GM12878 (cell line): ENCODE measurements at regions not wholly inside any gene's neighbourhood (a gene's known extent, or its start where the extent isn't known, plus 50 kb on each side); places are given as distances from the start of the nearest gene placed in this dataset.

ENCODE experiments used
- ATAC-seq: fragments of 200-7000 bp; cut with Tn5 transposase; 3 replicates; pipeline ENCODE4 v1.9.1; 2020; ENCODE audit warnings: mild to moderate bottlenecking, moderate library complexity
- BruUV-seq: library from RNA; stranded (reverse); fragments of 400-500 nt; replicated peaks from 2 replicates; lab custom pipeline; 2021; lab: Mats Ljungman, UMichigan
- CTCF ChIA-PET: fragments of 300-600 bp; sonication (Branson Sonifier 250); formaldehyde crosslinking; extraction: SDS; loops from one replicate; lab custom pipeline; 2021; ENCODE audit warnings: inconsistent platforms; lab: Yijun Ruan, JAX
- POLR2A ChIA-PET: fragments of 350-600 bp; formaldehyde crosslinking; extraction: SDS; loops from one replicate; lab custom pipeline; 2021; ENCODE audit warnings: inconsistent platforms; lab: Charles Lee
- RAD21 ChIA-PET: fragments of 300-600 bp; sonication (Branson Sonifier 250); formaldehyde crosslinking; loops from one replicate; lab custom pipeline; 2023; ENCODE audit warnings: antibody characterized with exemption; ENCODE audit not compliant: unreplicated experiment; lab: Charles Lee
- SMC1A ChIA-PET: fragments of 300-600 bp; sonication (Branson Sonifier 250); formaldehyde crosslinking; loops from one replicate; lab custom pipeline; 2023; ENCODE audit not compliant: unreplicated experiment, uncharacterized antibody; lab: Charles Lee
- DNase-seq: peaks from one replicate; pipeline ENCODE4 v3.0.0-alpha.2; 2011; ENCODE audit warnings: low read depth, low spot score
- FAIRE-seq: peaks from 3 replicates; lab custom pipeline; 2011; peaks lifted over from hg19 to GRCh38; lab: Jason Lieb, UNC
- H2AFZ ChIP-seq: 2 replicates; pipeline ENCODE4 v1.6.0; 2011; ENCODE audit warnings: low read depth, low read length, control low read depth; ENCODE audit not compliant: control insufficient read depth
- H3K27ac ChIP-seq: 2 replicates; pipeline ENCODE4 v1.5.1; 2011; ENCODE audit warnings: control low read depth; ENCODE audit not compliant: control insufficient read depth, insufficient read depth
- H3K27me3 ChIP-seq, 2 experiments: replicated peaks in 1 of 2; 2 replicates each; pipeline versions ENCODE4 v1.6.0 to v1.6.1; 2011; ENCODE audit warnings: low read length in 1 of 2; ENCODE audit not compliant: control insufficient read depth in 2 of 2, insufficient read depth in 2 of 2
- H3K36me3 ChIP-seq, 2 experiments: 2 replicates each; pipeline ENCODE4 v1.5.1; 2011; ENCODE audit warnings: low read length in 1 of 2; ENCODE audit not compliant: control insufficient read depth in 2 of 2, insufficient read depth in 2 of 2
- H3K4me1 ChIP-seq: 2 replicates; pipeline ENCODE4 v1.6.1; 2011; ENCODE audit warnings: mild to moderate bottlenecking, low read length, moderate library complexity, mixed read lengths; ENCODE audit not compliant: control insufficient read depth, insufficient read depth
- H3K4me2 ChIP-seq: 2 replicates; pipeline ENCODE4 v1.6.0; 2011; ENCODE audit warnings: control low read depth; ENCODE audit not compliant: control insufficient read depth, insufficient read depth
- H3K4me3 ChIP-seq: fragments of 200-600 bp; sonication (generic); 2 replicates; pipeline ENCODE4 v1.5.1; 2016
- H3K79me2 ChIP-seq: 2 replicates; pipeline ENCODE4 v1.6.0; 2011; ENCODE audit warnings: low read length; ENCODE audit not compliant: control insufficient read depth, insufficient read depth
- H3K9ac ChIP-seq: 2 replicates; pipeline ENCODE4 v1.8.0; 2011; ENCODE audit warnings: low read length, control low read depth, mixed read lengths; ENCODE audit not compliant: control insufficient read depth, insufficient read depth
- H3K9me3 ChIP-seq: replicated peaks from 3 replicates; pipeline ENCODE4 v1.5.1; 2011; ENCODE audit warnings: mild to moderate bottlenecking, low read length; ENCODE audit not compliant: control insufficient read depth, insufficient read depth
- H4K20me1 ChIP-seq: 2 replicates; pipeline ENCODE4 v1.6.0; 2011; ENCODE audit not compliant: control insufficient read depth, insufficient read depth
- CHD2 ChIP-seq: IDR thresholded peaks from 2 replicates; pipeline ENCODE4 v1.6.1; 2011; ENCODE audit warnings: low read depth, low read length, improper control_type of control experiment, borderline replicate concordance
- EP300 ChIP-seq, 2 experiments: fragments of 150-350 bp in 1 of 2; IDR thresholded peaks; 2 replicates each; pipeline ENCODE4 v1.6.1; 2011 to 2012; ENCODE audit warnings: low read depth in 2 of 2, low read length in 2 of 2, borderline replicate concordance in 1 of 2, improper control_type of control experiment in 1 of 2, inconsistent platforms in 1 of 2; ENCODE audit not compliant: control insufficient read depth in 1 of 2
- KDM1A ChIP-seq: fragments of 200-600 bp; sonication (generic); IDR thresholded peaks from 2 replicates; pipeline ENCODE4 v1.6.1; 2016; ENCODE audit warnings: borderline replicate concordance
- KLF5 ChIP-seq: fragments of 450-650 bp; IDR thresholded peaks from 2 replicates; pipeline ENCODE4 v1.6.1; 2014; ENCODE audit warnings: mild to moderate bottlenecking; ENCODE audit not compliant: partially characterized antibody
- NBN ChIP-seq: fragments of 450-650 bp; IDR thresholded peaks from 2 replicates; pipeline ENCODE4 v1.6.1; 2016
- NKRF ChIP-seq: fragments of 450-650 bp; conservative IDR thresholded peaks from 2 replicates; pipeline ENCODE4 v1.6.1; 2017; ENCODE audit warnings: mild to moderate bottlenecking, moderate library complexity
- NR2C1 ChIP-seq: fragments of 450-650 bp; IDR thresholded peaks from 2 replicates; pipeline ENCODE4 v1.6.1; 2017; ENCODE audit warnings: antibody characterized with exemption, mild to moderate bottlenecking, moderate library complexity
- PRDM15 ChIP-seq: fragments of 450-650 bp; formaldehyde crosslinking; IDR thresholded peaks from 2 replicates; pipeline ENCODE4 v1.4.0; 2020; ENCODE audit warnings: mild to moderate bottlenecking, moderate library complexity
- ZSCAN29 ChIP-seq: fragments of 450-650 bp; IDR thresholded peaks from 2 replicates; pipeline ENCODE4 v1.6.1; 2017; ENCODE audit warnings: mild to moderate bottlenecking, moderate library complexity
- WGBS: methylation state at CpG from one replicate; pipeline ENCODE4 v1.1.6; 2016; ENCODE audit warnings: low lambda C conversion rate; ENCODE audit not compliant: insufficient replicate concordance, insufficient coverage; ENCODE audit errors: missing lambda C conversion rate; 5-methylcytosine and 5-hydroxymethylcytosine counted together
- in situ Hi-C: fragments of 300-500 bp; cut with MboI; formaldehyde crosslinking; loops from 9 replicates; pipeline ENCODE4 v1.14.3; 2018; ENCODE audit warnings: mixed read lengths
- intact Hi-C: fragments of 100-400 bp; cut with micrococcal nuclease; formaldehyde crosslinking; loops from one replicate; pipeline ENCODE4 v1.14.2; 2022; ENCODE audit not compliant: unreplicated experiment
- TF ChIP-seq, protein P1 (sequence below): IDR thresholded peaks from 2 replicates; pipeline ENCODE4 v1.6.1; 2012; ENCODE audit warnings: low read length, inconsistent platforms
- TF ChIP-seq, protein P2 (sequence below): IDR thresholded peaks from 2 replicates; pipeline ENCODE4 v1.6.1; 2012; ENCODE audit warnings: low read depth, low read length, improper control_type of control experiment
- TF ChIP-seq, protein P3 (sequence below): fragments of 450-650 bp; IDR thresholded peaks from 2 replicates; pipeline ENCODE4 v1.6.1; 2017; ENCODE audit warnings: mild to moderate bottlenecking, moderate library complexity

- Histone ChIP-seq H3K79me2 (no peaks in the 10 kb centered on the region), H3K9me3 (no peaks in the 10 kb centered on the region), H2AFZ (no peak overlapping the region), H4K20me1 (no peaks in the 10 kb centered on the region), H3K27me3 (no peaks in the 10 kb centered on the region), H3K4me2 (no peak overlapping the region), H3K27ac (no peak overlapping the region), H3K36me3 (no peaks in the 10 kb centered on the region), H3K4me3 (no peak overlapping the region), H3K4me1 (no peaks in the 10 kb centered on the region), H3K9ac (no peak overlapping the region)
- ATAC-seq (no peak), DNase-seq (no peak), FAIRE-seq (no peak)
- in situ Hi-C loops: no loop called here
- WGBS: 30% methylated on average over 2 of the region's 2 CpGs
- ChIA-PET POLR2A (no interaction called here), RAD21 (no interaction called here), SMC1A (no interaction called here), CTCF (no interaction called here)
- intact Hi-C loops: no loop called here
- BruUV-seq: no TSS peak
- no peak for TF ChIP-seq KLF5
- TF ChIP-seq, protein P1, sequence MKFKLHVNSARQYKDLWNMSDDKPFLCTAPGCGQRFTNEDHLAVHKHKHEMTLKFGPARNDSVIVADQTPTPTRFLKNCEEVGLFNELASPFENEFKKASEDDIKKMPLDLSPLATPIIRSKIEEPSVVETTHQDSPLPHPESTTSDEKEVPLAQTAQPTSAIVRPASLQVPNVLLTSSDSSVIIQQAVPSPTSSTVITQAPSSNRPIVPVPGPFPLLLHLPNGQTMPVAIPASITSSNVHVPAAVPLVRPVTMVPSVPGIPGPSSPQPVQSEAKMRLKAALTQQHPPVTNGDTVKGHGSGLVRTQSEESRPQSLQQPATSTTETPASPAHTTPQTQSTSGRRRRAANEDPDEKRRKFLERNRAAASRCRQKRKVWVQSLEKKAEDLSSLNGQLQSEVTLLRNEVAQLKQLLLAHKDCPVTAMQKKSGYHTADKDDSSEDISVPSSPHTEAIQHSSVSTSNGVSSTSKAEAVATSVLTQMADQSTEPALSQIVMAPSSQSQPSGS: no peak
- TF ChIP-seq ZSCAN29: no peak
- TF ChIP-seq PRDM15 (CRISPR knock-in tag): no peak
- TF ChIP-seq NR2C1: no peak
- TF ChIP-seq CHD2: no peak
- TF ChIP-seq, protein P2, sequence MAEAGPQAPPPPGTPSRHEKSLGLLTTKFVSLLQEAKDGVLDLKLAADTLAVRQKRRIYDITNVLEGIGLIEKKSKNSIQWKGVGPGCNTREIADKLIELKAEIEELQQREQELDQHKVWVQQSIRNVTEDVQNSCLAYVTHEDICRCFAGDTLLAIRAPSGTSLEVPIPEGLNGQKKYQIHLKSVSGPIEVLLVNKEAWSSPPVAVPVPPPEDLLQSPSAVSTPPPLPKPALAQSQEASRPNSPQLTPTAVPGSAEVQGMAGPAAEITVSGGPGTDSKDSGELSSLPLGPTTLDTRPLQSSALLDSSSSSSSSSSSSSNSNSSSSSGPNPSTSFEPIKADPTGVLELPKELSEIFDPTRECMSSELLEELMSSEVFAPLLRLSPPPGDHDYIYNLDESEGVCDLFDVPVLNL: no peak
- TF ChIP-seq EP300 (IDR thresholded peaks at IDR 0.05; ENCODE audit: borderline replicate concordance in 1 of 2, control insufficient read depth in 1 of 2, low read depth in 2 of 2, low read length in 2 of 2): no peak
- no peak for TF ChIP-seq NBN
- TF ChIP-seq NKRF: no peak
- TF ChIP-seq KDM1A: no peak
- TF ChIP-seq, protein P3, sequence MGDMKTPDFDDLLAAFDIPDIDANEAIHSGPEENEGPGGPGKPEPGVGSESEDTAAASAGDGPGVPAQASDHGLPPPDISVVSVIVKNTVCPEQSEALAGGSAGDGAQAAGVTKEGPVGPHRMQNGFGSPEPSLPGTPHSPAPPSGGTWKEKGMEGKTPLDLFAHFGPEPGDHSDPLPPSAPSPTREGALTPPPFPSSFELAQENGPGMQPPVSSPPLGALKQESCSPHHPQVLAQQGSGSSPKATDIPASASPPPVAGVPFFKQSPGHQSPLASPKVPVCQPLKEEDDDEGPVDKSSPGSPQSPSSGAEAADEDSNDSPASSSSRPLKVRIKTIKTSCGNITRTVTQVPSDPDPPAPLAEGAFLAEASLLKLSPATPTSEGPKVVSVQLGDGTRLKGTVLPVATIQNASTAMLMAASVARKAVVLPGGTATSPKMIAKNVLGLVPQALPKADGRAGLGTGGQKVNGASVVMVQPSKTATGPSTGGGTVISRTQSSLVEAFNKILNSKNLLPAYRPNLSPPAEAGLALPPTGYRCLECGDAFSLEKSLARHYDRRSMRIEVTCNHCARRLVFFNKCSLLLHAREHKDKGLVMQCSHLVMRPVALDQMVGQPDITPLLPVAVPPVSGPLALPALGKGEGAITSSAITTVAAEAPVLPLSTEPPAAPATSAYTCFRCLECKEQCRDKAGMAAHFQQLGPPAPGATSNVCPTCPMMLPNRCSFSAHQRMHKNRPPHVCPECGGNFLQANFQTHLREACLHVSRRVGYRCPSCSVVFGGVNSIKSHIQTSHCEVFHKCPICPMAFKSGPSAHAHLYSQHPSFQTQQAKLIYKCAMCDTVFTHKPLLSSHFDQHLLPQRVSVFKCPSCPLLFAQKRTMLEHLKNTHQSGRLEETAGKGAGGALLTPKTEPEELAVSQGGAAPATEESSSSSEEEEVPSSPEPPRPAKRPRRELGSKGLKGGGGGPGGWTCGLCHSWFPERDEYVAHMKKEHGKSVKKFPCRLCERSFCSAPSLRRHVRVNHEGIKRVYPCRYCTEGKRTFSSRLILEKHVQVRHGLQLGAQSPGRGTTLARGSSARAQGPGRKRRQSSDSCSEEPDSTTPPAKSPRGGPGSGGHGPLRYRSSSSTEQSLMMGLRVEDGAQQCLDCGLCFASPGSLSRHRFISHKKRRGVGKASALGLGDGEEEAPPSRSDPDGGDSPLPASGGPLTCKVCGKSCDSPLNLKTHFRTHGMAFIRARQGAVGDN: no peak
Measured at GRCh38 chr9:74321396-74321795, 175.7 kb upstream of the RORB start.
